Tibial artery (tissue), 4 donors: ENCODE measurements at regions not wholly inside any gene's neighbourhood (a gene's known extent, or its start where the extent isn't known, plus 50 kb on each side); places are given as distances from the start of the nearest gene placed in this dataset.

ENCODE experiments used
- DNase-seq, 2 donors: peaks; one replicate each; pipeline ENCODE4 v3.0.0-alpha.2; 2019
- H3K27ac ChIP-seq, 2 donors: fragments of 200-600 bp; sonication (generic) in 1 of 2; 1 replicate in 1 of 2; 2 replicates in 1 of 2; pipeline ENCODE4 v1.5.1; 2018 to 2019; ENCODE audit warnings: mild to moderate bottlenecking in 1 of 2
- H3K27me3 ChIP-seq, 2 donors: fragments of 200-600 bp; sonication (generic) in 1 of 2; one replicate each; pipeline versions ENCODE4 v1.5.1 to v1.6.0; 2016 to 2019
- H3K36me3 ChIP-seq, 3 donors: fragments of 200-600 bp; sonication (generic) in 2 of 3; one replicate each; pipeline ENCODE4 v1.5.1; 2016 to 2019; ENCODE audit warnings: mild to moderate bottlenecking in 2 of 3
- H3K4me1 ChIP-seq, 4 donors: fragments of 200-600 bp; sonication (generic) in 2 of 4; 1 replicate in 3 of 4; 2 replicates in 1 of 4; pipeline ENCODE4 v1.5.1; 2016 to 2019
- H3K4me3 ChIP-seq, 2 donors: fragments of 200-600 bp; sonication (generic) in 1 of 2; 1 replicate in 1 of 2; 2 replicates in 1 of 2; pipeline ENCODE4 v1.5.1; 2018 to 2019; ENCODE audit warnings: mild to moderate bottlenecking in 2 of 2
- H3K9me3 ChIP-seq, 3 donors: fragments of 200-600 bp; sonication (generic) in 1 of 3; one replicate each; pipeline ENCODE4 v1.5.1; 2016 to 2019
- CTCF ChIP-seq, 2 experiments: fragments of 200-600 bp in 1 of 2; fragments of 450-650 bp in 1 of 2; IDR thresholded peaks; one replicate each; pipeline ENCODE4 v1.5.1; 2017 to 2019; ENCODE audit warnings: antibody characterized with exemption in 2 of 2, mild to moderate bottlenecking in 1 of 2, moderate library complexity in 1 of 2
- intact Hi-C: fragments of 100-400 bp; cut with DNase I; formaldehyde crosslinking; loops from one replicate; pipeline ENCODE4 v1.15.0; 2023; ENCODE audit warnings: low total_unique reads

- TF ChIP-seq CTCF (IDR thresholded peaks at IDR 0.05): no peak
- intact Hi-C loops: no loop called here
Observed at GRCh38 chr7:42761486-42761885, 150.4 kb downstream of the C7orf25 start.

GRCh38 chr7:42758124-42758523 is 153.7 kb downstream of the C7orf25 start:
- Histone ChIP-seq H3K4me3 (no peak overlapping the region), H3K9me3 (no peaks in the 10 kb centered on the region), H3K27ac (no peak overlapping the region), H3K4me1 (no peaks in the 10 kb centered on the region), H3K27me3 (no peaks in the 10 kb centered on the region), H3K36me3 (no peaks in the 10 kb centered on the region)
- TF ChIP-seq CTCF (IDR thresholded peaks at IDR 0.05): no peak
- DNase-seq: no peak
- intact Hi-C loops: no loop called here

More at GRCh38 chr7:42761486-42761885, 150.4 kb downstream of the C7orf25 start:
- H3K36me3 ChIP-seq: no peaks in the 10 kb centered on the region
- DNase-seq: no peak
- H3K4me1 ChIP-seq: peaks cover 0 to 1% (median 0%) of the 10 kb centered on the region in 4 donors
- H3K27ac ChIP-seq: no peak overlapping the region
- H3K27me3 ChIP-seq: no peaks in the 10 kb centered on the region
- H3K4me3 ChIP-seq: no peak overlapping the region
- H3K9me3 ChIP-seq: no peaks in the 10 kb centered on the region

- no peaks in the 10 kb centered on the region for H3K9me3 ChIP-seq
- no peak overlapping the region for H3K27ac ChIP-seq
- no peak for DNase-seq
- no peaks in the 10 kb centered on the region for H3K36me3 ChIP-seq
- TF ChIP-seq CTCF (IDR thresholded peaks at IDR 0.05): no peak
- no peaks in the 10 kb centered on the region for H3K27me3 ChIP-seq
- H3K4me1 ChIP-seq: no peaks in the 10 kb centered on the region
- H3K4me3 ChIP-seq: no peak overlapping the region
- intact Hi-C loops: no loop called here
Observed at GRCh38 chr7:42756841-42757240, 155.0 kb downstream of the C7orf25 start.

GRCh38 chr7:42753811-42754363 is 158.0 kb downstream of the C7orf25 start:
- H3K27me3 ChIP-seq: no peaks in the 10 kb centered on the region
- no peak overlapping the region for H3K27ac ChIP-seq
- H3K4me3 ChIP-seq: no peak overlapping the region
- intact Hi-C loops: no loop called here
- no peaks in the 10 kb centered on the region for H3K4me1 ChIP-seq
- no peak for TF ChIP-seq CTCF (IDR thresholded peaks at IDR 0.05)
- no peaks in the 10 kb centered on the region for H3K36me3 ChIP-seq
- H3K9me3 ChIP-seq: no peaks in the 10 kb centered on the region
- DNase-seq: no peak

- H3K4me1 ChIP-seq: no peaks in the 10 kb centered on the region
- no peaks in the 10 kb centered on the region for H3K9me3 ChIP-seq
- no peak overlapping the region for H3K27ac ChIP-seq
- intact Hi-C loops: no loop called here
- H3K27me3 ChIP-seq: no peaks in the 10 kb centered on the region
- H3K36me3 ChIP-seq: no peaks in the 10 kb centered on the region
- TF ChIP-seq CTCF (IDR thresholded peaks at IDR 0.05): no peak
- no peak for DNase-seq
- no peak overlapping the region for H3K4me3 ChIP-seq
Observed at GRCh38 chr7:42753367-42753766, 158.5 kb downstream of the C7orf25 start.

GRCh38 chr7:42750172-42750571 is 161.7 kb downstream of the C7orf25 start:
- TF ChIP-seq CTCF (IDR thresholded peaks at IDR 0.05): no peak
- no peak for DNase-seq

More at GRCh38 chr7:42750172-42750571, 161.7 kb downstream of the C7orf25 start:
- H3K4me3 ChIP-seq: no peak overlapping the region
- H3K36me3 ChIP-seq: no peaks in the 10 kb centered on the region
- H3K4me1 ChIP-seq: peaks cover 0 to 11% (median 10%) of the 10 kb centered on the region in 4 donors
- H3K27me3 ChIP-seq: no peaks in the 10 kb centered on the region
- no peaks in the 10 kb centered on the region for H3K9me3 ChIP-seq
- intact Hi-C loops: no loop called here
- no peak overlapping the region for H3K27ac ChIP-seq
